Stimulated activated CD8-positive, alpha-beta memory T cell treated with anti-CD3 and anti-CD28 coated beads, Interleukin-12 subunit alpha, Interleukin-12 subunit beta, amount 100 ng/mL, for 1 hour (primary cell): ENCODE measurements at regions not wholly inside any gene's neighbourhood (a gene's known extent, or its start where the extent isn't known, plus 50 kb on each side); places are given as distances from the start of the nearest gene placed in this dataset.

Experiments
- DNase-seq: peaks from one replicate; pipeline ENCODE4 v3.0.0-alpha.2; 2020; ENCODE audit warnings: low read depth

- no peak for DNase-seq
Measured at GRCh38 chr16:72508191-72508590, 336.2 kb upstream of the PMFBP1 start.

GRCh38 chr16:72502594-72503005, 330.6 kb upstream of the PMFBP1 start:
- DNase-seq: no peak

GRCh38 chr16:72501739-72502593, 330.0 kb upstream of the PMFBP1 start:
- peak; percentile 2 for DNase-seq

- no peak for DNase-seq
Measured at GRCh38 chr16:72500545-72500944, 328.6 kb upstream of the PMFBP1 start.

- no peak for DNase-seq
Measured at GRCh38 chr16:72493716-72494415, 321.9 kb upstream of the PMFBP1 start.

- DNase-seq: no peak
Measured at GRCh38 chr16:72487283-72487682, 315.3 kb upstream of the PMFBP1 start.

- DNase-seq: no peak
Measured at GRCh38 chr16:72482695-72483094, 310.7 kb upstream of the PMFBP1 start.

- no peak for DNase-seq
Measured at GRCh38 chr16:72481419-72481818, 309.5 kb upstream of the PMFBP1 start.

GRCh38 chr16:72480911-72481310, 309.0 kb upstream of the PMFBP1 start:
- DNase-seq: no peak

GRCh38 chr16:72475688-72476087, 303.7 kb upstream of the PMFBP1 start:
- no peak for DNase-seq

GRCh38 chr16:72474501-72475123, 302.7 kb upstream of the PMFBP1 start:
- DNase-seq: no peak

GRCh38 chr16:72473631-72474030, 301.7 kb upstream of the PMFBP1 start:
- DNase-seq: no peak

- DNase-seq: no peak
Measured at GRCh38 chr16:72471317-72471924, 299.5 kb upstream of the PMFBP1 start.

GRCh38 chr16:72470541-72470940, 298.6 kb upstream of the PMFBP1 start:
- DNase-seq: no peak

- no peak for DNase-seq
Measured at GRCh38 chr16:72469932-72470331, 298.0 kb upstream of the PMFBP1 start.

GRCh38 chr16:72468582-72468981, 296.6 kb upstream of the PMFBP1 start:
- no peak for DNase-seq

GRCh38 chr16:72467157-72467759, 295.3 kb upstream of the PMFBP1 start:
- DNase-seq: no peak

GRCh38 chr16:72464597-72465368, 292.8 kb upstream of the PMFBP1 start:
- DNase-seq: no peak

GRCh38 chr16:72464052-72464451, 292.1 kb upstream of the PMFBP1 start:
- DNase-seq: no peak

GRCh38 chr16:72458035-72458434, 286.1 kb upstream of the PMFBP1 start:
- DNase-seq: no peak

- DNase-seq: no peak
Measured at GRCh38 chr16:72457243-72457940, 285.4 kb upstream of the PMFBP1 start.
